ENCODE measurements at regions not wholly inside any gene's neighbourhood (a gene's known extent, or its start where the extent isn't known, plus 50 kb on each side); places are given as distances from the start of the nearest gene placed in this dataset.

DNA sequence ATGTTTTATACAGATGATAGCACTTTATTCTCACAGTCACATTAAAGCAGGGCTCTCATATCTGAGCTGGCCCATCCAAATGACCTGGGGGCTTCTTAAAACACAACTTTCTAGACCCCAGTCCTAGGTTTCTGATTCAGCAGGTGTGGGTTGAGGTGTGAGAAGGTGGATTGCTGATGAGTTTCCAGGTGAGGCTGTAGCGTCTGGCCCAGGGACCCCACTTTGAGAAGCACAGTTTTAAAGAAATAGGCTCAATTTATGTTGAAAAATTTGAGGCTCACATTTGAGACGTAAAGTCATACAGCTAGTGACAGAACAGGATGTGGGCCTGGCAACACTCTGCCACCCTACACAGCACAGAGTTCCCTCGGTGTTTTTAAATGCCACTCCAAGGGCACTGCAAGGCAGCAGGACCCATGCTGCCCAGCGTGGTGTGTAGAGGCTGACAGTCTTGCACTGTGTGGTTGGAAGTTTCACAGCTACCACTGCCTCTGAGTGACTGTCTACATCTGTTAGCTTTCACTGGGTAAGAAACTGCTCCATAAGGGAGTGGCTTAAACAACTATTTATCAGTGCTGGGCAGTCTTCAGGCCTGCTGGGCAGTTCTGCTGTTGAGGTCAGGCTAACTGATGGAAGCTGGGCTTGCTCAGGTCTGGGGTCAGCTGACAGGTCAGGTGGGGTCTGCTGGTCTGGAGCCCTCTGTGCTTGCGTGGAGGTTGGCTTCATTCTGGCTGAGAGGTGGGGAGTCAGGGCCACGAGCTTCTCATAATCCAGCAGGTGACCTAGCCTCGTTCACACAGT, 319.7 kb downstream of the CXCL12 start:
- TF ChIP-seq CTCF (conservative IDR thresholded peaks at IDR 0.05), result no peak
- no peak for TF ChIP-seq EZH2 (IDR thresholded peaks at IDR 0.05; ENCODE audit: low read depth)

Data from PC-9 (cell line).